SW 1271 (cell line): ENCODE measurements at regions not wholly inside any gene's neighbourhood (a gene's known extent, or its start where the extent isn't known, plus 50 kb on each side); places are given as distances from the start of the nearest gene placed in this dataset.
A peak's percentile ranks its signal among the peaks of the same experiment; 100 is the strongest.
"Not testable (repeated sequence)": the region's sequence is repeated elsewhere in the genome, so short reads cannot be mapped to it uniquely, and the experiment has no call there.

ENCODE experiments used
- DNase-seq, 2 experiments: peaks; one replicate each; lab custom pipeline; 2025; lab: John Stamatoyannopoulos, UW

DNA sequence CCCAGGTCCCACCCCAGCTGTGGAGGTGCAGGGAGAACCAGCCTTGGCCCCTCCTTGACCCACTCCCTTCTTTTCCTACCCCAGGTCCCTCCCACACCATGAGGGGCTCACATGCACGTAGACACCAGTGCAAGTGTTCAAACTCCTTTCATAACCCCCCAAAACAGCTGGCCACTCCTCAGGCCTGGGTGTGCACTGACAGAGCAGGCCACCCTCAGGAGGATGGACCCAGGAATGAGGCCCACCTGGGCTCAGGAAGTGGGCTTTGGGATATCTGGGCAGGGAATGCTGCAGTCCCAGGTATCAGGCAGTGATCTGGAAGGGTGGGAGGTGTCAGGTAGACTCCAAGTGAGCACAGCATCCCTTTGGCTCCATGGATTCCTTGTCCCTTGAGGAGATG, 723.8 kb downstream of the MATN1 start:
- no peak for DNase-seq

DNA sequence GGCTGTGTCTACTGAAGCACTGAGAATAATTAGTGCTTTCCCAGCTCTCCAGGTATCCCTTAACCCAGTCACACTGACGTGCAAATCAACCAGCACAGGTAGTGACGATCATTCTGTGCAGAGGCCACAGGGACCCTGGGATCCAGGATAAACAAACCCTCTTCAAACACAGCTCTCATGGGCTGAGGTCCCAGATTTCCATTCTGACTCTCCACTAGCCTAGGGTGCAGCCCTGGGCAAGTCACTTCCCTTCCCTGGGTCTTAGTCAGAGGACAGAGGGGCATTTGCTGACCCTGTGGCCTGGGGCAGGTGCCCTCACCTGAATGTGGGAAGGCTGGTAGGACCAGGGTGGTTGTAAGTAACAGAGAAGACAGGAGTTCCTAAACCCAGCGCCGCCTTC, 724.7 kb downstream of the MATN1 start:
- DNase-seq: no peak

- not testable (repeated sequence) for DNase-seq
Observed at GRCh38 chr1:29997818-29998217, 725.6 kb downstream of the MATN1 start.

GRCh38 chr1:29993950-29994349, 729.4 kb downstream of the MATN1 start:
- no peak for DNase-seq

GRCh38 chr1:29991815-29992214, 731.6 kb downstream of the MATN1 start:
- DNase-seq: no peak

GRCh38 chr1:29991025-29991424, 732.4 kb downstream of the MATN1 start:
- DNase-seq: no peak

DNA sequence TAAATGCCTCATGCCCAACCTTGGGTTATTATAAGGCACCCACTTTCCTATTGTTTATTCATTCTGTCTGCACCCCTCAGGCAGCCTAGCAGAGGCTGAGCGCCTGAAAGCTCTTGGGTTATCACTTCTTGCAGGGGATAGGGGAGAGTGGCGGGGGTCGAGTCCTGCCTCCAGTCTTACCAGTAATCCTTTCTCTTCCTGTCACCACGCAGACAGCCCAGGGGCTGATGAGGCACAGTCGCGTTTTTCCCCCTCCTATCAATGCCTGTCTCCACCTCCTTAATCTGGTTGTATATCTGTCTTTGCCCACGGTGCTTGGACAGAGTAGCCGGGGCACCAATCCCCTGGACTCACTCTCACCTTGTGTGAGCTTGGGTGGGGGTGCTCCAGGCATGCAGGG, 733.1 kb downstream of the MATN1 start:
- no peak for DNase-seq

GRCh38 chr1:29986986-29987385, 736.4 kb downstream of the MATN1 start:
- DNase-seq: no peak

DNA sequence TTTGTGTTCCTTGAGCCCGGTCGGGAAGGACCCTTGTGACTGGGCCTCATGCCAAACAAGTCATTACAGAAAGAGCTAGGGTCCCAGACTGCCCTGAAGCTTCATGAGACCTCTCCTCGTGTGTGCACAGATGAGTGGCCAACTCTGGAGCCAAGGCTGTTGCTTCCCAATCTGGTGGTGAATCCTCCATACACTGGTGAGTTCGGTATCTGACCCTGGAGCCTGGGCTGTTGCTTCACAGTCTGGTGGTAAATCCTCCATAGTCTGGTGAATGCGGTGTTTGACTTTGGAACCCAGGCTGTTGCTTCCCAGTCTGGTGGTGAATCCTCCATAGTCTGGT, 737.8 kb downstream of the MATN1 start:
- DNase-seq: no peak

- DNase-seq: no peak
Observed at GRCh38 chr1:29984862-29985605, 738.4 kb downstream of the MATN1 start.

DNA sequence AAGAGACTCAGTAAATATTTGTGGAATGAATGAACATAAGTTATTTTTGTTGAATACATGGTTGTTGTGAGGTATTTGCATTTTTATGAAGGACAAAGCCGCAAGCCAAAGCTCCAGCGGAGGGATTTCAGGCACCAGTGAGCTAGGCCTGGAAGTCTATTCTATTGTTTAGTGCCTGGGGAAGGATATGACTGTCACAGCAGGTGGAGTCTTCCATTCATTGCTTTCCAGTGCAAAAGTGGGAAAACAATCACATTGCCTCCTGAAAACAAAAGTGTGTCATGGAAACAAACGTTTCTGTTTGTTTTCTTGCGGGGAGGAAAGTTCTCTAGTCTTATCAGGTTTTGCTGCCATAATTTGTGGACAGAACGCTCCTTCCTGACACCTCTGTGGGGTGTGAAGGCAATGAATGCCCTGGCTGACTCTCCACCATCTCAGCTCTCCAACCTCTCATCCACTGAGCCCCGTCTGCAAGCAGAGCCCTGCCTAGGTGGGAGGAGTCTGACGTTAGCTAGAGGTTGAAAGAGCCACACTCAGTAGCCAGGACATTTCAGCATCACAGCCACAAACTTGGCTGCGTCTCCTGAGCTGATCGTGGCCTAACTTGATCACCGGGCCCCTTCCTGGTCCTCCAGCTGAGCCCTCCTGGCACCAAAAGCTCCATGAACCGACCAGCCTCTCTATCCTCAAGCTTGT, 739.1 kb downstream of the MATN1 start:
- DNase-seq: no peak

DNA sequence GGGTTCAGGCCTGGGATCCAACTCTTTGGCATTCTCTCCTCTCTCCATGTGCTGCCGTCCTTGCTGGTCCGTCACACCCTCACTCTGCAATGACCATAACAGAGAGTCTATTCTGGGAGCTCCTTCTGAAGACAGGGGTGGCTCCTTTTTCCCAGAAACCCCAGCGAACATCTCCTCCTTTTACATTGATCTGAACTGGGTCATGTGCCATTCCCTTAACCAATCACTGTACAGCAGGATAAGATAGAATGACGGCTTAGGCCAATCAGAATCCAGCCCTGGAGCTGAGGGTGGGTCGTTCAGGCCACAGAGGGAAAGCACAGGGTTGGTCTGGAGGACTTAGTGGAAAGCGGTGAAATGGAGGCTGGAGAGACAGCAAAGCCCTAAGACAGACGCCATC, 740.1 kb downstream of the MATN1 start:
- DNase-seq: no peak

- no peak for DNase-seq
Observed at GRCh38 chr1:29981586-29982239, 741.7 kb downstream of the MATN1 start.

DNA sequence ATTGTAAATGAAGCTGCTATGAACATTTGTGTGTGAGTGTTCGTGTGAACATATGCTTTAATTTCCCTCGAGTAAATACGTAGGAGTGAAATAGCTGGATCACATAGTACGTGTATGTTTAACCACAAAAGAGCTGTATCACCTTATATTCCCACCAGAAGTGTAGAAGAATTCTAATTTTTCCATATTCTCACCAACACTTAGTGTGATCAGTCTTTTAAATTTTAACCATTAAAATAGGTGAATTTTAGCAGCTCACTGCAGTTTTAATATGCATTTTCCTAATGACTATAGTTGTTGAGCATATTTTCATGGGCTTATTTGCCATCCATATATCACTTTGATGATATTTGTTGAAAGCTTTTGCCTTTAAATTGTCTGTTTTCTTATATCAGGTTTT, 741.2 kb downstream of the PTPRU start:
- DNase-seq: no peak

- DNase-seq: no peak
Observed at GRCh38 chr1:29975036-29975694, 738.8 kb downstream of the PTPRU start.

GRCh38 chr1:29974316-29974724, 738.0 kb downstream of the PTPRU start:
- peak; percentile 9 to 56 for DNase-seq

GRCh38 chr1:29973406-29973805, 737.1 kb downstream of the PTPRU start:
- DNase-seq: no peak

GRCh38 chr1:29972421-29973053, 736.2 kb downstream of the PTPRU start:
- no peak for DNase-seq

- no peak for DNase-seq
Observed at GRCh38 chr1:29971703-29972102, 735.4 kb downstream of the PTPRU start.

- DNase-seq: no peak
Observed at GRCh38 chr1:29970747-29971325, 734.5 kb downstream of the PTPRU start.

- DNase-seq: no peak
Observed at GRCh38 chr1:29969576-29969975, 733.3 kb downstream of the PTPRU start.

GRCh38 chr1:29967261-29967660, 730.9 kb downstream of the PTPRU start:
- no peak for DNase-seq
